PFSK-1 (cell line): ENCODE measurements at regions not wholly inside any gene's neighbourhood (a gene's known extent, or its start where the extent isn't known, plus 50 kb on each side); places are given as distances from the start of the nearest gene placed in this dataset.

ENCODE experiments used
- FOXP2 ChIP-seq: optimal IDR thresholded peaks from 2 replicates; pipeline ENCODE3; 2011; ENCODE audit warnings: borderline replicate concordance, control low read depth, inconsistent platforms; ENCODE audit not compliant: insufficient read depth; ENCODE audit errors: extremely low read length, extremely low read depth
- POLR2AphosphoS5 ChIP-seq: IDR thresholded peaks from 2 replicates; pipeline ENCODE4 v1.6.1; 2012; ENCODE audit warnings: low read depth, mild to moderate bottlenecking, control low read depth, low read length, moderate library complexity
- REST ChIP-seq, 2 experiments: IDR thresholded peaks; 2 replicates each; pipeline versions ENCODE4 v1.6.1 to v1.8.0; 2011 to 2012; ENCODE audit warnings: low read depth in 2 of 2, low read length in 2 of 2, control low read depth in 1 of 2, inconsistent platforms in 1 of 2, mild to moderate bottlenecking in 1 of 2, moderate library complexity in 1 of 2; ENCODE audit not compliant: insufficient read depth in 1 of 2
- SIN3A ChIP-seq: IDR thresholded peaks from 2 replicates; pipeline ENCODE4 v1.6.1; 2012; ENCODE audit warnings: mild to moderate bottlenecking, low read length, moderate library complexity, borderline replicate concordance; ENCODE audit not compliant: insufficient read depth
- TAF1 ChIP-seq: IDR thresholded peaks from 2 replicates; pipeline ENCODE4 v1.6.1; 2012; ENCODE audit warnings: low read length, control low read depth, borderline replicate concordance; ENCODE audit not compliant: insufficient read depth

- TF ChIP-seq FOXP2 (no peak), REST (IDR thresholded peaks at IDR 0.05; ENCODE audit: insufficient read depth in 1 of 2, low read depth in 2 of 2, low read length in 2 of 2) (no peak), SIN3A (no peak)
These were observed 95.0 kb upstream of the GORAB start for GRCh38 chr1:170436928-170437327.

- TF ChIP-seq SIN3A: no peak
- no peak for TF ChIP-seq FOXP2
These were observed 86.9 kb upstream of the GORAB start for GRCh38 chr1:170445096-170445495.

- TF ChIP-seq REST (IDR thresholded peaks at IDR 0.05; ENCODE audit: insufficient read depth in 1 of 2, low read depth in 2 of 2, low read length in 2 of 2) (no peak), FOXP2 (no peak)
These were observed 83.3 kb upstream of the GORAB start for GRCh38 chr1:170448661-170449158.

- TF ChIP-seq SIN3A (no peak), POLR2AphosphoS5 (no peak), FOXP2 (no peak), REST (IDR thresholded peaks at IDR 0.05; ENCODE audit: insufficient read depth in 1 of 2, low read depth in 2 of 2, low read length in 2 of 2) (no peak), TAF1 (no peak)
These were observed 72.0 kb upstream of the GORAB start for GRCh38 chr1:170460001-170460400.

- TF ChIP-seq FOXP2 (no peak), SIN3A (no peak), REST (IDR thresholded peaks at IDR 0.05; ENCODE audit: insufficient read depth in 1 of 2, low read depth in 2 of 2, low read length in 2 of 2) (no peak), POLR2AphosphoS5 (no peak), TAF1 (no peak)
These were observed 71.4 kb upstream of the GORAB start for GRCh38 chr1:170460414-170461155.
